ENCODE measurements at regions not wholly inside any gene's neighbourhood (a gene's known extent, or its start where the extent isn't known, plus 50 kb on each side); places are given as distances from the start of the nearest gene placed in this dataset.

DNA sequence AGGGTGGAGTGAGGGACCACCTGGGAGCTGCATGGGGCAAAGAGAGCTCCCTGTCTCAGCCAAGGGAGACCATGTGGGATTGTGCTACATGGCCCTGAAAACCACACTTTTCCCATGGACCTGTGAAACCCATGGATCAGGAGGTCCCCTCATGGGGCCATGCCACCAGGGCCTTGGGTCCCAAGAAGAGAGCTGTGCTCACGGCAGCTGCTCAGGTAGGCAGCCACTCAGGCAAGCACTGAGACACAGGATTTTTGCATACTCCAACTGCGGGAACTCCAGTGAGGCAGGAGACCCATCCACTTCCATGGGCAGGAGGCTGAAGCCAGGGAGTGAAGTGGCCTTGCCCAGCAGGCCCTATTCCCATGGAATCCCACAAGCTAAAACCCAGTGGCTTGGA lies 190.0 kb downstream of the KCNA4 start:
- TF ChIP-seq CTCF (IDR thresholded peaks at IDR 0.05; ENCODE audit: insufficient read depth, low read length, poor library complexity, severe bottlenecking) (no peak), EZH2phosphoT487 (conservative IDR thresholded peaks at IDR 0.05; ENCODE audit: low read length) (no peak)

Measured in SU-DHL-6 (cell line).